HG02610 (cell line): ENCODE measurements at regions not wholly inside any gene's neighbourhood (a gene's known extent, or its start where the extent isn't known, plus 50 kb on each side); places are given as distances from the start of the nearest gene placed in this dataset.
A peak's percentile ranks its signal among the peaks of the same experiment; 100 is the strongest.
"Not testable (repeated sequence)": the region's sequence is repeated elsewhere in the genome, so short reads cannot be mapped to it uniquely, and the experiment has no call there.

ENCODE experiments used
- ATAC-seq: cut with Tn5 transposase; IDR thresholded peaks from one replicate; pipeline ENCODE4 v1.9.1; 2021; ENCODE audit warnings: mild to moderate bottlenecking, moderate library complexity; ENCODE audit not compliant: unreplicated experiment

DNA sequence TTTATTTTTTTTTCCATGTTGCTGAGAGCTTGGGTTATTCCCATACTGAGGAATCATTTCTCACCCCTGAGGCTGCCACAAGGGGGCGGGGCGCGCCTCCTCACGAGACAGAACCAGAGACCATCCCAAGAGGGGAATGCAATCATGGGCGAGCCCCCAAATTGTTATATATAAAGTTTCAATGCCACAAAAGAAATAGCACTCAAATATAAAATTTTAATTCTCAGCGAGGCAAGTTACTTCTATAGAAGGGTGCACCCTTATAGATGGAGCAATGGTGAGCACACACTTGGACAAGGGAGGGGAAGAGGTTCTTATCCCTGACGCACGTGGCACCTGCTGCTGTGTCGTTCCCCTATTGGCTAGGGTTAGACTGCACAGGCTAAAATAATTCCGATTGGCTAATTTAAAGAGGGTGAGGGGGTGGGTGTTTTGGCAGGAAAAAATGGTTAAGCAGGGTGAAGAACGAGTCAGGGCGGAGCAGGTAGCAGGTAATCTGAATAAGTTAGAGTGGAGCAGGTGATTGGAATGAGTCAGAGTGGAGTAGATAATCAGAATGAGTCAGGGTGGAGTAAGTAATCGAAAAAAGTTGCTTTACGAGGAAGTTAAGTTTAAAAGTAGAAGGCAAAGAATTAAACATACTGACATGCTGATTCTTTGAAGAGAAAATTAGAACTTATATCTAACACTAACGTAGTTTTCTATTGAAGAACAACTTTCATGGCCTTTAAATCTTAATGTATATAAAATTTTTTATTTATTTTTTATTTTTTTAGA lies 177.5 kb downstream of the MTCL1 start:
- no peak for ATAC-seq

DNA sequence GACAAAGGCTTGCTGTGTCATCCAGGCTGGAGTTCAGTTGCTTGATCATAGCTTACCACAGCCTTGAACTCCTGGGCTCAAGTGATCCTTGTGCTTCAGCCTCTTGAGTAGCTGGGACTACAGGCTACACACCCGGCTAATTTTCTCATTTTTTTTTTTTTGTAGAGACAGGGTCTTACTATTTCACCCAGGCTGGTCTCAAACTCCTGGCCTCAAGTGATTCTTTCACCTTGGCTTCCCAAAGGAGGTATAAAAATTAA lies 178.0 kb downstream of the MTCL1 start:
- ATAC-seq, result no peak

DNA sequence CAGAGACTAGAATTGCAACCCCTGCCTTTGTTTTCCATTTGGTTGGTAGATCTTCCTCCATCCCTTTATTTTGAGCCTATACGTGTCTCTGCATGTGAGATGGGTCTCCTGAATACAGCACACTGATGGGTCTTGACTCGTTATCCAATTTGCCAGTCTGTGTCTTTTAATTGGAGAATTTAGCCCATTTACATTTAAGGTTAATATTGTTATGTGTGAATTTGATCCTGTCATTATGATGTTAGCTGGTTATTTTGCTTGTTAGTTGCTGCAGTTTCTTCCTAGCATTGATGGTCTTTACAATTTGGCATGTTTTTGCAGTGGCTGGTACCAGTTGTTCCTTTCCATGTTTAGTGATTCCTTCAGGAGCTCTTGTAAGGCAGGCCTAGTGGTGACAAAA lies 182.5 kb downstream of the MTCL1 start:
- ATAC-seq, result not testable (repeated sequence)

DNA sequence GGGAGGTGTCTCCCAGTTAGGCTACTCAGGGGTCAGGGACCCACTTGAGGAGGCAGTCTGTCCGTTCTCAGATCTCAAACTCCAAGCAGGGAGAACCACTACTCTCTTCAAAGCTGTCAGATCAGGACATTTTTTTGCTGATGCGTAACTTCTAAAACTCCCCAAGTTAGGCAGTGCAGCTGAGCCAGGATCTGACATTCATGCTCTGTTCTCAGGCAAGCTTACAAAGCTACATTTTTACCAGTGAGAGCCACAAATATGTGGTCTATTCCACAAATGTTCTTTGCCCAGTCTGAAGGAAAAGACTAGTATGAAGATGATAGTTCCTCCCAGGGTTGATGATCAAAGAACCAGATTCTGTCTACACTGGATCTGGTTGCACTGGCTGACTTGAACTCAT lies 184.1 kb downstream of the MTCL1 start:
- ATAC-seq, result no peak

DNA sequence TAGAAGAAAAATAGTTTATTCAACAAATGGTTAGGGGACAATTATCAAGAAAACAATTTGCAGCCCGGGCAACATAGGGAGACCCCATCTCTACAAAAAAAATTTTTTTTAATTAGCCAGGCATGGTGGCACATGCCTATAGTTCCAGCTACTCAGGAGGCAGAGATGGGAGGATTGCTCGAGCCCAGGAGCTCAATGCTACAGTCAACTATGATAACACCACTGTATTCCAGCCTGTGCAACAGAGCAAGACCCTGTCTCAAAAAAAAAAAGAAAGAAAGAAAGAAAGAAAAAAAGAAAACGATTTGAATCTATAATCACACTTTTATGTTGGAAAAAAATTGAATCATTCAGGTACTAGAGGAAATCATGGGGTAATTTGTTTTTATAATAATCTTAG lies 185.1 kb downstream of the MTCL1 start:
- not testable (repeated sequence) for ATAC-seq

DNA sequence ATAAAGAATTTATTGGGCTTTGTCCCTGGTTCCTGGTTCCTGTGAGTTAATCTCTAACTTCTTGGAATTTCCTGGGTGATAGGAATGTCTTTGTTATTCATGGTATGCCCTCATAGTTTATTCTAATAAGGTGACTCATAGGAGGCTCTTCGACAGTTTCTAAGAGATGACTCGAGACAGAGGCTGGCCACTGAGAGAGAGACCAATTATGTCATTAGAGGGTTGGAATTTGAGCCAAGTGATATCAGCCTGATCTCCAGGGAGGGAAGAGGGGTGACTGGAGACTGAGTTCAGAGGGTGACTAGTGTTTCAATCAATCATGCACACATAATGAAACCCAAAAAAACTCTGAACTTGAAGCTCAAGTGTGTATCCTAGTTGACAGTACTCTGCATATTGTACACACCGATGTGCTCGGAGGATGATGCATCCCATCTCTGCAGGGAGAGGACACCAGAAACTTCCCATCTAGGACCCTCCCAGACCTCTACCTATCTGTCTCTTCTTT lies 185.7 kb downstream of the MTCL1 start:
- ATAC-seq, result no peak

DNA sequence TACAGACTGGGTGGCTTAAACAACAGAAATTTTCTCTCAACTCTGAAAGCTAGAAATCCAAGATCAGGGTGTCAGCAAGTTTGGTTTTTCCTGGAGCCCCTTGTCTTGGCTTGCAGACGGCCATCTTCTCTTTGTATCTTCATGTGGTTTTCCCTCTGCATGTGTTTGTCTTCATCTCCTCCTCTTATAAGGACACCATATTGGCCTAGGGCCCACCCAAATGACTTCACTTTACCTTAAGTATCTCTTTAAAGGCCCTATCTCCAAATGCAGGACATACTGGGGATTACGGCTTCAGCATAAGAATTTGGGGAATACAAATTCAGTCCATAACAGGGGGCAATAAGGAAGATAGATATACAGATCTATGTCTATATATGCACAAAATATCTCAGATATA lies 187.9 kb downstream of the MTCL1 start:
- ATAC-seq, result no peak

DNA sequence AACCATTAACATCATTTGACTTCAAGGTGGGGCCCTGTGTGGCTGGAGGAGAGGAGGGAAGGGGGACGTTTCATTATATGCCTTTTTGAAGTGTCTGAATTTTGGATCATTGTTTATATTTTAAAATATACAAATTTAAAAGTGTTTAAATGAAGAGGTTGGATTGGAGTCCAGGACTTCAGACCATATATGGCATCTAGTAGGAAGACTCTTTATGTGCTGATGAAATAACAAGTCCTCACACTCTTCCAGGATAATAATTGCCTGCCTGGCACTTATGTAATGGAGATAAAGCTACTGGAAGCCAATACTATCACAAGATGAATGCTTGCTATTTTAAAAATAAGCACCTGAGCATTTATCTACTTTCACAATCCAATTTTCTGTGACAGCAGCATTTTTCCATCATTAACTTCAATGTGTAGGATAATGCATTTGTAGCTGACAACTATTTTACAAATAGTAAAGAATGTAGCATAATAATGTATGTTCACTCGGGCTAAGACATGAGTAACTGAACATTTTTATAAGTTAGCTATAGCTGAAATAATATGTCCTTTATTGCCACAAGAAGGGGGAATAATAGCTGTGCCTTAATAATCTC lies 188.4 kb downstream of the MTCL1 start:
- no peak for ATAC-seq

DNA sequence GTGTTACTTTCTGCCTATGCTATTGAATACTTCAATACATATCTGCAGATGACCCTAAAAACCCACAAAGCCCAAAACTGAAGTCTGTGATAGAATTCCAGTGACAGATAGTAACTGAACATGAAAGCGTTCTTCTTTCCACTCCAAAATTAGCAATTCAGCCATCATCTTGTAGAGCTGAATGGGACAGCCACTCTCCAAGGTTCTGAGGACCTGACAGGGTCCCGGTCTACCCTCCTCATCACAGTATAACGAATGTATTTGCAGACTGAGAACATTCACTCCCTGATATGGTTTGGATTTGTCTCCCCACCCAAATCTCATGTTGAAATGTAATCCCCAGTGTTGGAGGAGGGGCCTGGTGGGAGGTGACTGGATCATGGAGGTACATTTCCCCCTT lies 189.5 kb downstream of the MTCL1 start:
- ATAC-seq, result no peak

DNA sequence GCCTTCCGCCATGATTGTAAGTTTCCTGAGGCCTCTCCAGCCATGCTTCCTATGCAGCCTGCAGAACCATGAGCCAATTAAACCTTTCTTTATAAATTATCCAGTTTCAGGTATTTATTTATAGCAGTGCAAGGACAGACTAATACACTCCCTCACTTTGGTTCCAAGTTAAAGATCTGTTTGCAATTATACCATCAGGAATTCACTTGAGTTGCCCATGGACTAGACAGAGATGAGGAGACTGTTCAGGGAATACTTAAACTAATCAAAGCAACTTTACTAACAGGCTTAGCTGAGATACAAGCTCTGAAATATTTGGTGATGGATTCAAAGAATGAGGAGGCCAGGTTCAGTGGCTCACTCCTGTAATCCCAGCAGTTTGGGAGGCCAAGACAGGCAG lies 190.0 kb downstream of the MTCL1 start:
- ATAC-seq, result no peak

DNA sequence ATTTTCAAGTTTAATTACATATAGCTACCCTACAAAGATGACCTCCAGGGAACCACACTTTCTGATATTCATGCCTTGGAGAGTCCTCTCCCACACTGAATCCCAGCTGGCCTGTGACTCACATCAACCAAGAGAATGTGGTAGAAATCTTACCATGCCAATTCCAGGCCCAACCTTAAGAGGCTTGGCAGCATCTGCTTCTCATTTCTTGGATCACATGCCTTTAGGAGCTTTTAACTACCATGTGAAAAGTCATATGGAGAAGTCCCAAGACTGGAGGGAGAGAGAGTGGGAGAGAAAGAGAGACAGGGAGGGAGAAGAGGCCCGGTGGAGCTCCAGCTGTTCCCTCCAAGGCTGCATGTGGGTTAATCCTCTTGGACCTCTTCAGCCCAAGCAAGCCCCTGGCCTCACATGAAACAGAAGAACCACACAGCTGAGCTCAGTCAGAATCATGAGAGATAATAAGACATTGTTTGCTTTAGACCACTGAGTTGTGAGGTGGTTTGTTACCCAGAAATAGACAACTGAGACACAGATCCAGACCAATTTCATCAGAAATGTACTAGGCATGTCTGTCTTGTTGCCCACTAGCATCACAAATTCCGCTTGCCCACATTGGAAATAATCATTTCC lies 190.7 kb downstream of the MTCL1 start:
- no peak for ATAC-seq

DNA sequence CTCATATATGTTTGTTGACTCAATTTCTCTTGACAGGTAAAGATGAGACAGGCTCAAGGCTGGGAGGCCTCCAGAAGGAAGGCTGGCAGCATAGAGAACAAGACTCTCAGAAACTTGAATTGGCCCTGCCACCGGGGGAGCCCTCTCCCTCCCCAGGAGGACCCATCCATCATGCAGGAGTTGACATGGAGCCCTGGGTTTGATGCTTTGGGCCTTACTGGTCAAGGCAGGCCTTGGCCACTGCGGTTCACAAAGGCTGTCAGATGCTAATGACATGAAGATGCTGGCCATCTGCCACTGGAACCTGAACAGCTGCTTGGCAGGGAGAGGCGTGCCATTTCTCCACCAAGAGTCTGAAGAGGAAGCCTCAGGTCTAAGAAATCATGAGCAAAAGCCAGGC lies 193.6 kb downstream of the MTCL1 start:
- ATAC-seq, result no peak

DNA sequence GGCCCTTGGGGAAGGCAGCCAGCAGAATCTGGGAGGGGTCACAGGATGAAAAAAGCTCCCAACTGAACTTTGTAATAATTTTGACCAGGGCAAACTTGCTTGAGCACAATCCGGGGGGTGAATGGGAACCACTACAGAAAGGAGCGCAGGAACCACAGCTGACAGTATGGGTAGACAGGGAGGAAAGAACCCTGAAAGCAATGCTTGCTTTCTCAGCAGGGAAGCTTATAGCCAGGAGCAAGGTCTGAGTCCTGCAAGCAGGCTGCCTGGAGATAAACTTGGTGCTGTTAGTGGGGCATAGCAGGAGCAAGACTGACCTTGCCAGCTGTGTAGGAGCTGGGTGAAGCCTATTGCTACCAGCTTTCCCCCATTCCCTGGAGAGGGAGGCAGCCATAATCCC lies 195.2 kb downstream of the MTCL1 start:
- ATAC-seq, result no peak

DNA sequence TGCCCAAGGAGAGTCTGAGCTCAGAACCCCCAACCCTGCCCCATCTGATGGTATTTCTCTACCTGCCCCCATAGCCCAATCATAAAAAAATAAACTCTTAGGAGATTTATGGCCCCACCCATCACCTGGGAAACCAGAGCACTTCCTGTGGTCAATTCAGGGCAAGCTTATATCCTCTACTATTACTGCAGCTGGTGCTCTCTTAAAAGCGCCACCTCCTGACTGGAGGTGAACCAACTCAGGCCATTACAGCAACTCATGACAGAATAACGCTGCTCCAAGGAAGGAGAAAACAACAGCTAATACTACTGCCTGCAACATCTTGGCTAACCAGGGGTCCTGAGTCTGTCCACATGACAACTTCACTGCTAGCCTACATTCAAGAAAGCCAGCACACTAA lies 195.7 kb downstream of the MTCL1 start:
- ATAC-seq, result no peak

DNA sequence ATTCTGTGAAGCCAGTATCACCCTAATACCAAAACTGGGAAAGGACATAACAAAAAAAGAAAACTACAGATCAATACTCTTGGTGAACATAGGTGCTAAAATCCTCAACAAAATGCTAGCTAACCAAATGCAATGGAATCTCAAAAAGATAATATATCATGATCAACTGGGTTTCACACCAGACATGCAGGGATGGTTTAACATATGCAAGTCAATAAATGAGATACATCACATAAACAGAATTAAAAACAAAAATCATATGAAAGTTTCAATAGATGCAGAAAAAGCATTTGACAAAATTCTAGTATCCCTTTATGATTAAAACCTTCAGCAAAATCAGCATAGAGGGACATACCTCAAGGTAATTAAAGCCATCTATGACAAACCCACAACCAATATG lies 198.2 kb upstream of the NDUFV2 start:
- no peak for ATAC-seq

DNA sequence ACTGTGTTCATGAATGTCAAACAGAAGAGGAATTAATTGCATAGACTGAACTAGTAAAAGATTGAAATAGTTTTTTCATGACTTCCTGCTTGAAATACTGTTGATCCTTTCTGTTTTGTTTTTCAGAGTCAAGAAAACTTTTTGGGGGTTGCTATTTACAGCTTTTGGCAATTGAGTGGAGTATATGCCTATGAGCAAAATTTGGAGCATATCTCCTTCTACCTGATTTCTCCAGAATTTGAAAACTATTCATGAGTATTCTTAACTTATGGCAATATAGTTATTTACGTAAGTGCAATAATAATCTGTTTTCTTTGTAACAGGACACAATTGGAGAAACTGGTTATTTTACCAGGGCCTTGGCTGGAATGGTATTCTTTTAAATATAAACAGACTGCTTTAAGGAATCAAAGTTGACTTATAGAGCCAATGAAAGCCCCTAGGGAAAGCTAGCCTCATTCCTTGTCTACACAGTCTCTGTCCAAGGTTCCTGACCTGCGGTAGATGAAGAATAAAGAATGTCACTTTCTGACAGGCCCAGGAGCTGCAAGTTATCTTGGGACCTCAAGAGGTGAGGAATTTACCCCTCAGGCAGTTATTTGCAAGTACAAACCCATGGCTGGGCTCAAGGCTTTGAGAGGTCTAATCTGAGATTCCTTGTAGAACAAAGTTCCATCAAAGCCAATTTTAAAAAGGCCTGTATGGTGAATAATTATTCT lies 193.5 kb upstream of the NDUFV2 start:
- ATAC-seq, result no peak

DNA sequence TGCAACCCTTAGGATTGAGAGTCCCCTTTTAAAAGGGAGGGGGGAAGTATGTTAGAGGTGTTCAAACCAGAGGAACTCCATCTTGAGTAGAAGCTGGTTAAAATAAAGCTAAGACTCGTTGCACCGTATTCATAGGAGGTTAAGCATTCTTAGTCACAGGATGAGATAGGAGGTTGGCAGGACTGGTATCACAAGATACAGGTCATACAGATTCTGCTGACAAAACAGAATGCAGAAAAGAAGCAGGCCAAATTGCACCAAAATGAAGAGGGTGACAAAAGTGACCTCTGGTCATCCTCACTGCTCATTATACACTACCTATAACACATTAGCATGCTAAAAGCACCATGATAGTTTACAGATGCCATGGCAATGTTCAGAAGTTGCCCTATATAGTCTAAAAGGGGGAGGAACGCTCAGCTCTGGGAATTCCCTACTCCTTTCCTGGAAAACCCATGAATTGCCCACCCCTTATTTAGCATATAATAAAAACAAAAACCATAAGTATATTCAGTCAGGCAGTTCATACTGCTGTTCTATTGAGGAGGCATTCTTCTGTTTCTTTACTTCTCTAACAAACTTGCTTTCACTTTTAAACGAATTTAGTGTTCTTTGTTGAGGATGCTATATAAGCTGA lies 192.2 kb upstream of the NDUFV2 start:
- ATAC-seq, result no peak

DNA sequence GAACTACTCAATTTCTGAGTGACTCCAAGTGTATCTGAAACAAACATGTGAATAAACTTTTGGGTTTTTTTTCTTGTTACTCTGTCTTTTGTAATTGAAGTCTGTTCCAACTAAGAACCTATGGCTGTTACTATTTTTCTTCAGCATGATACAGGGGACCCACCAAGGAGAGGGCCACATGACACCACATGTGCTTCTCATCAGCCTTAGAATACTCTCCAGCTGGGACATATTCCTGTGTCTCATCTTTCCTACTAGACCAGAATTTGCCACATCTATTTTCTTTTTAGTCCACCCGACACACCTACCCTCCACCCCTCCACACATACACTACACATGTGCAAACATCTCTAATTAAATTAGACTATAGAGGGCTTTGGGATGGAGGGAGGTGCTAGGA lies 191.7 kb upstream of the NDUFV2 start:
- no peak for ATAC-seq

DNA sequence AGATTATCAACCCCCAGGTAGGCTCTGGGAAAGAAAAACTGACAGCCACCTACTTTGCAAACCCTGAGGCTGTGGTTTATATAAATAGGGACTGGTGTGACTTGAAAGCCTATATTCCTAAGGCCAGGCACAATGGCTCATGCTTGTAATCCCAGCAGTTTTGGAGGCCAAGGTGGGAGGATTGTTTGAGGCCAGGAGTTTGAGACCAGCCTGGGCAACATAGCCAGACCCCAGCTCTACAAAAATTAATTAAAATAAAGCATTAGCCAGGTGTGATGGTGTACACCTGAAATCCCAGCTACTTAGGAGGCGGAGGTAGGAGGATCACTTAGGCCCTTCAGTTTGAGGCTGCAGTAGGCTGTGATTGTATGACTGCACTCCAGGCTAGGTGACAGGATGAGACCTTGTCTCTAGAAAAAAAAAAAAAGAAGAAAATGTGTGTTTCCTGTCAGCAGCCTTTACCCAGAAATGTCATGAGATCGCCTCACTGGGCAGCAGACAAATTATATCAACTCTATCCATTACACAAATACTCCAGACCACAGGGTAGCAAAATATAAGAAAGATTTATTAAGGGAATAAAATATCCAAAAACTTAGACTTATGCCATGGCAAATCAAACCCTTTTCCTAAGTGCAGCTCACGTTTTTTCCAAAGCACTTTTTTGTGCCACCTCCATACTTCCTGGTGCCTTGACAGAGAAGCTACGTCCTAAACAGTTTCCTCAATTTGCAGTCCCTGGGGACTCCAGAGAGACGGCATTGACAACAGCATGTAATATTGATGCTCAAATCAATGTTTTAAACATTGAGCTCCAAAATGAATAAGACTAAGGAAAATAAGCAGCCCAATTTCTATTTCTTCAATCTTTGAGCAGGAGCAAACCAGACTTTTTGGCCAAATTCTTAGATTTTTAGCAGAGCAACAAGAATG lies 190.8 kb upstream of the NDUFV2 start:
- peak; percentile 9 for ATAC-seq
